Amniotic stem cell (primary cell): ENCODE measurements at regions not wholly inside any gene's neighbourhood (a gene's known extent, or its start where the extent isn't known, plus 50 kb on each side); places are given as distances from the start of the nearest gene placed in this dataset.
"Not testable (repeated sequence)": the region's sequence is repeated elsewhere in the genome, so short reads cannot be mapped to it uniquely, and the experiment has no call there.

Source experiments
- DNase-seq: peaks from one replicate; lab custom pipeline; 2025; lab: John Stamatoyannopoulos, UW

GRCh38 chr1:163472651-163473248 is 151.0 kb downstream of the NUF2 start:
- DNase-seq, result no peak

DNA sequence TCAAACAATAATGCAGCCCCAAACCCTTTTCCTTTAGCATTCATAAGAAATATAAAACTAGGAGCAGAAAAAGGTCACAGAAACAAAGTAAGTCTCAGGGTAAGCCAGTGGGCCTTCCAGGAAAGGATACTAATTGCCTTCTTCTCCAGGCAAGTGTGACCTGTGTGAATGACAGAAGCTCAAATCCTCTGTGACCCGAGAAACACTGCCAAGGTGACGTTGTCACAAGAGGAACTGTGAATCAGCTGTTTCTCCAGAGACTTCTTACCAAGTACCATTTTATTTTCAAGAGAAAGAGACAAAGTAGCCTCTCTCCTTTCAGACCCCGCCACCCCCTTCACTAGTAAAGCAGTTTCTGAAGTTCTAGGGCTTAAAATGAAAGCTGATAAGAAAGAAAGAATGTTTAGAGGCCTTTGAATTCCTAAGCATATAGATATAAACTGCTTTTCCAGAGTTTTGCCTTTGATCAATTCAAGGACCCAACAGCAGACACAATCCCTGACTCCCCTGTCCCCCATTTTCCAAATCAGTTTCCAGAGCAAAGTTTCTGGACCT is 155.6 kb downstream of the NUF2 start:
- no peak for DNase-seq

GRCh38 chr1:163498391-163499330 is 176.9 kb downstream of the NUF2 start:
- not testable (repeated sequence) for DNase-seq

- no peak for DNase-seq
Observed at GRCh38 chr1:163504331-163504978, 182.7 kb downstream of the NUF2 start.

DNA sequence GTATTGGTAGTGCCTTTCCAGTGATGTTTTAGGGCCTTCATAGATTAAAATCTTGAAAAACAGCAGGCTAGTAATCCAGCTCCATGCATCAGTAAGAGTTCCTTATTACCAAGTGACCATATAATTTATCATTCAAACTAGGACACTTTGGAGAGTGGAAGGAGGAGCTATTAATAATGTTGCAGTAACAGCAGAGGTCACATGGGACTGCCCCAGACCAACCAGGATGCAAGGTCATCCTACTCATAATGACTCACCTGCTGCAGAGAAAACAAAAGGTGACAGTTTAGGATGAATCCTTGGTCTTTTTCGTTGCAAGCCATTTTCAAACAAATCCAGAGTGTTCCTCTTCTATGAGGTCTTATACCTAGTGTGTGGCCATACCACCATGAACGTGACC is 187.4 kb downstream of the NUF2 start:
- DNase-seq, result no peak

- DNase-seq, result no peak
Observed at GRCh38 chr1:163512349-163512989, 190.7 kb downstream of the NUF2 start.

DNA sequence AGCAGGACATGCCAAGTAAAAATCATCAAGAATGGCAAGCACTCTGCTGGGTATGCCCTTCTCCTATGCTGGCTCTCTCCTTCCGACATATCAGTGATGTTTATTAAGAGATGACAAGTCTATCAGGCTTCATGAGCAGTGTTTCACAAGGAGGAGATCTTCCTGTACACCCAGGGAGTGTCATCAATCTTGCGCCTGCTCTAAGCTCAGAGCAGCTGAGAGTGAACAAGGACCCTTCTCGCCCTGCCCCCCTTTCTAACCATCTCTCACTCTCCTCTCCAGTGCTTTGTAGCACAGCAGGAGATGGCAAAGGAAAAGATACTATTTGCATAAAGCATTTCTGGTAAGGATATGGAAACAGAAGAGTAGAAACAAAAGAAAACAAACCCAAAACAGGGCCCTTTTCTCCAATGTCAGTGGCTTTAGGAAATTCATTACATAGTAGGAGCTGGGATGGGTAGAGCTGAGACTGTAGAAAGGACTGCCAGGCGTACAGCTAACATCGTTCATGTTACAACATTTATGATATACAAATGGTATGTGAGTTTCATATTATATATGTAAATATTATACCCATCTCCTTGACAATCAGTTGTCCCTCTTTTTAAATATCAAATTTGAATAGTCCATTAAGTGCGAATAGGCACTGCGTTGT is 201.7 kb downstream of the NUF2 start:
- DNase-seq, result no peak

- peak; percentile 16 for DNase-seq
Observed at GRCh38 chr1:163528710-163529348, 207.1 kb downstream of the NUF2 start.

GRCh38 chr1:163531345-163531744 is 209.6 kb downstream of the NUF2 start:
- no peak for DNase-seq

DNA sequence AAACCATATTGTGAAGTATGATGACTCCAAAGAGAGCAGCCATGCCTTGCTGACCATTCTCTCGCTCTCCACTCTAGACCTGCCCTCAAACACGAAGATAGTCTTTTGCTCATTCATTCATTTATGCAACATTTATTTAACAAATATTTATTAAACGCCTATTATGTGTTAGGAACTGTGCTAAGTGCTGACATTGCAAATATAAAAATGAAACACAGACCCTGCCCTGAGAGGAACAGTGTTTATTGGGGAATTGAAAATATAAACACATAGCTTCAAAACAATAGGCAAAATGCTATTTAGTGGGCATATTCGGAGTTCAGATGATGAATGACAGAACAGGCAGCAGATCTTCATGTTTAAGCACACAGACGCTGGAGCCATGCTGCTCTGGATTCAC is 213.6 kb downstream of the NUF2 start:
- DNase-seq, result no peak

DNA sequence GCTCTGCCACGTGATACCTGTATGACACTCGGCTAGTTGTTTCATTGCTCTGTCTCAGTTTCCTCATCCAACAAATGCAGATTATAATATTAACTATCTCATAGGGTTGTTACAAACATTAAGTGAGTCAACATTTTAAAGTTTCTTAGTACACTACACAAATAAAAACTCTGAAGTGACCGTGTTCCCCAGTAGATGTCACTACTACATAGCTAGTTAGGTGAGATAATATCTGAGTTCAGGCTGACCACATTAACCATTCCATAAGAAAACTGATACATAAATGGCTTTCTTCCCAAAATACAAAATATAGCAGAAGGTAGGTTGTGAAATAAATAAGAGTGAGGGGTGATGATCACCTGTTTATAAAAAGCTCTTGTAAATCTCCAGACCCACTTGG is 214.1 kb downstream of the NUF2 start:
- DNase-seq, result no peak

GRCh38 chr1:163537809-163538208 is 216.1 kb downstream of the NUF2 start:
- no peak for DNase-seq

GRCh38 chr1:163538667-163539066 is 216.9 kb downstream of the NUF2 start:
- DNase-seq, result no peak

DNA sequence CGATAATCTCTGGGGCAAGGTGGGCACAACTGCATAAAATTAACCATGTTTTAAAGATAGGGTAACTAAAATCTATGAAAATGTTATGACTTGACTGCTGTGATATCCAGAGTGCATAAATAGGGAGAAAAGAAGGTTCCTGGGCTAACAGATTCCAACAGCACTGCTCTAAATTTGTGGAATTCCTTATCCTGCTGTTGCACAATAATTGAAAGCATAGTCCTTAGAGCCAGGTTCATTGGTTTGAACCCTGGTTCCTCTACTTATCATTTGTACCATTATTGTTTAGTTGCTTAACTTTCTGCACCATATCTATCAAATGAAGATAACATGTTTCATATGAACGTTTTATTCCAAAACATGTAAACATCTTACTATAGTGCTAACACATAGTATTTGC is 219.0 kb downstream of the NUF2 start:
- DNase-seq, result no peak

- no peak for DNase-seq
Observed at GRCh38 chr1:163544441-163544840, 222.7 kb downstream of the NUF2 start.

DNA sequence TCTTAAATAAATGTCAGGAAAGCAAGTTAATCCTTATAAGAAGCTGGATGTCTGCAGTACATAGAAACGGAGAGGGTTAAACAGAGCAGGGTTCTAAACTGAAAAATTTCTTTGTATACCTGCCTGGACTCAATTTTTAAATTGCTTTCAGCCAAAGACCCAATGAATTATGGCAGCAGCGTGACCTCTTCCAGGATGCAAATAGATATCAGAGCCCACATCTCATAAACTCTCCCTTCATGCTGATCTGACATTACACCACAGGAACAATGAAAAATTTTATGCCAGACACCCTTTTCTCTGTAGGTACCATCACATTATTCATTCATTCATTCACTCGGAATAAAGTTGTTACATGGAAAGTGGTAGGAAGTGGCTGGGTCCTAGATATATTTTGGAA is 236.4 kb downstream of the NUF2 start:
- no peak for DNase-seq

- DNase-seq, result no peak
Observed at GRCh38 chr1:163561580-163562295, 240.0 kb downstream of the NUF2 start.

GRCh38 chr1:163562355-163562754 is 240.6 kb downstream of the NUF2 start:
- DNase-seq, result no peak

GRCh38 chr1:163565166-163565565 is 243.4 kb downstream of the NUF2 start:
- DNase-seq, result no peak

DNA sequence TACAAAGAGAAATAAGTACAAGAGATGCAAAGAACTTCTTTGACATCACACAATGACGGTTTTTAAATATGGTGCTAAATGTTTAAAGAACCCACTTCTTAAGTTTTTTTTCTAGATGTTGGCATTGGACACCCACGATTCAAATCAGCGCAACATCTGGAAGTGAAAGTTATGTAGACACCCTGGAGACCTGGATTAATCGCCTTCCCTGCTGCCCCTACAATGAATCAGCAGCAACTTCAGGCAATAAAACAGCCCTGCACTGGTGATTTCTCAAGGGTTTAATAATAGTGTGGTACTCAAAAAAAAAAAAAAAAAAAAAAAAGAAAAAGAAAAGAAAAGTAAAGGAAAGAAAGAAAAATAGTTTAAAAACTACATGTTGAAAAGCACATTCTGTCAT is 248.3 kb downstream of the NUF2 start:
- no peak for DNase-seq

GRCh38 chr1:163571950-163572349 is 250.2 kb downstream of the NUF2 start:
- no peak for DNase-seq
